Medulla oblongata (tissue), 1 donor: ENCODE measurements at regions not wholly inside any gene's neighbourhood (a gene's known extent, or its start where the extent isn't known, plus 50 kb on each side); places are given as distances from the start of the nearest gene placed in this dataset.
A peak's percentile ranks its signal among the peaks of the same experiment; 100 is the strongest.

Experiments used
- DNase-seq: peaks from one replicate; pipeline ENCODE4 v3.0.0-alpha.2; 2015; ENCODE audit errors: extremely low spot score

DNA sequence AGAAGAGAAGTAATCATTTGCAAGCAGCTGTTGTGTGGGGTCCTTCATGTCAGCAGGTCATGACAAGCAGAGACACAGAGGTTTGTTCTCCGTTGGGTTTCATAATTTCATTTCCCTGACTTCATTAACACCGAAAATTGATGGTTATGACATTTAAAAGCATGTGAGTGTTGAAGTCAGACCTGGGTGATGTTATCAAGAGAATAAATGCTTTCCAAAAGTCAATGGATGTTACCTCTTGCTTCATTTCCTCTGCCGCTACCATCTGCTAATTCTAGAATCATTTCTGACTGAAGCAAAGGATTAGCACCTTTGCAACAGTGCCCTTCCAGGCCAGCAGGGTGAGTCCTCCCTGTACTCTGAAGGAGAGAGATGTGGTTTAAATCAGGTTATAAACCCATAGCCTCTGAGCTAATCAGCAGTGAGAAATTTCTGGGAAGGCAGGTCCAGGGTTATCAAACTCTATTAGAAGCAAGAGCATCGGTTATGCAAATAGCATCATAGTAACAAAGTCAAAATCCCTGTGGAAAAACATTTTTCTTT is 446.2 kb downstream of the PIK3C3 start:
- DNase-seq, result no peak

DNA sequence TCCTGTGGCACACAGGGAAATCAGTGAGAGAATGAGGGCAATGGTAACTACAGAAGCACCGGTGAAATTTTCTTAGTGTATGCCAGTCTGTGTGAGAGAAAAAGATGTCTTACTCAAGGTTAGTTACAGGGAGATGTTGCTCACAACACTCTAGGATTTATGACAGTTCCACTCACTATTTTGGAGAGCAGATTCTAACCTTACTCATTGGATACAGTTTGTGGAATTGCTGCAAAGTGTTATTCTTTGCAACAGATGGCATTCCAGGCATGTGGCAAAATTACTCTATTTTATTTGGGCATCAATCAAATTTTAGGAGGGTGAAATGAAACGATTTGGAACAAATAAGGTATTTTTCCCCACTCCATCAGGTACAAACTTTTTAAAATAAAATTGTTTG is 449.1 kb downstream of the PIK3C3 start:
- no peak for DNase-seq

DNA sequence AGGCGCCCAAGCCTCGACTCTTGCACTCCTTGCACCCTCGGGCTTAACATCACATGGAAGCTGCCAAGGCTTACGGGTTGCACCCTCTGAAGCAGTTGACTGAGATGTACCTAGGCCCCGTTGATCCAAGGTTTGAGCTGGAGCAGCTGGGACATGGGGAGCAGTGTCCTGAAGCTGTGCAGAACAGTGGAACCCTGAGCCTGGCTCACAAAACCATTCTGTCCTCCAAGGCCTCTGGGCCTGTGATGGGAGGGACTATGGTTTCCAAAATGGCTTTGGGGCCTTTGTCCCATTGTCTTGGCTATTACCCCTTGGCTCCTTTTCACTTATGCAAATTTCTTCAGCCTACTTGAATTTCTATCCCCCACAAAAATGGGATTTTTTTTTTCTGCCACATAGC is 454.0 kb downstream of the PIK3C3 start:
- no peak for DNase-seq

DNA sequence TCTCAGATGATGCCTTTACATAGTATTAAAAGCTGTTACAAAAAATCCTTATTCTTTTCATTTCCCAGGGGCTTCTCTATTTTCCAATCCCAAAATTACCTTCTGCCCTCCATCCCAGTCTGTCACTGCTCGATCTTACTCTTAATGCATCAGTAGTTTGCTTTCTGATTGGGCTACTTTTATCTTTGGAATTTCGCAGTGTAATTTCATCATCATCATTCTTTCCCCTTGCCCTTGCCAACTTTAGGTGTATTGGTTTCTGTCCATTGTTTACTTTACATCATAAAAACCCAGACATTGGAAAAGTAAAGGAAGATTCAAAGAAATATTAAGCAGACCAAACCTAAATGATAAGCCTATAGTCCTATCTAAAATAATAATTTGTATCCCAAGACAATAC is 457.2 kb downstream of the PIK3C3 start:
- no peak for DNase-seq

DNA sequence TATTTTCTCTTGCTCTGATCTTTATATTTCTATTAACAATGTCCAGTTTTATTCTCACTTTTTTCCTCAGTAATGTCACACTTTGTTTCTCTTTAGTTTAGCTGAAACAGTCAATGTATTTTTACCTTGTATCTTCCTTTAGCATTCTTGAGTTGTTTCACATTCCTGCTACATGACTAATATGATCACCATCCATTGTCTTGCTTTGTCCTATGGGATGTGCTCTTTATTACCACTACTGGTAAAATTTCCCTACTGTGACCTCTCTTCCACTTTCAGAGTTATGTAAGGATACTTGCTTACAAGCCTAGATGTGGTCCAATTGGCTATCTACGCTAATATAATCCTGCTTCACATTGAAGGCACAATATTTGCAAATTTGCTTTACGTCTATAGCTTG is 457.9 kb downstream of the PIK3C3 start:
- no peak for DNase-seq

DNA sequence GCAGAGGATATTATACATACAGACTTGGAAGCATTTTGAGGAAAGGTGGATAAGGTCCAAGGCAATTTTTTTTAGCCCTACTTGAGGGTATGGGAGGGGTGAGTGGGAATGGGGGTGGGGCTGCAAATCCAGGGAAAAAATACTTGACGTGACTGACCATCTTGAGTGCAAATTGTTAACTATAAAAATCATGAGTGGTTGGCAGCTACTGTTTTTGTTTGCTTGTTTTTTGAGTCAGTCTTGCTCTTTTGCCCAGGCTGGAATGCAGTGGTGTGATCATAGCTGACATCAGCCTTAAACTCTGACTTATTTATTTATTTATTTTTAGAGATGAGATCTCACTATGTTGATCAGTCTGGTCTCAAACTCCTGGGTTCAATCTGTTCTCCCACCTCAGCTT is 458.8 kb downstream of the PIK3C3 start:
- DNase-seq, result no peak

DNA sequence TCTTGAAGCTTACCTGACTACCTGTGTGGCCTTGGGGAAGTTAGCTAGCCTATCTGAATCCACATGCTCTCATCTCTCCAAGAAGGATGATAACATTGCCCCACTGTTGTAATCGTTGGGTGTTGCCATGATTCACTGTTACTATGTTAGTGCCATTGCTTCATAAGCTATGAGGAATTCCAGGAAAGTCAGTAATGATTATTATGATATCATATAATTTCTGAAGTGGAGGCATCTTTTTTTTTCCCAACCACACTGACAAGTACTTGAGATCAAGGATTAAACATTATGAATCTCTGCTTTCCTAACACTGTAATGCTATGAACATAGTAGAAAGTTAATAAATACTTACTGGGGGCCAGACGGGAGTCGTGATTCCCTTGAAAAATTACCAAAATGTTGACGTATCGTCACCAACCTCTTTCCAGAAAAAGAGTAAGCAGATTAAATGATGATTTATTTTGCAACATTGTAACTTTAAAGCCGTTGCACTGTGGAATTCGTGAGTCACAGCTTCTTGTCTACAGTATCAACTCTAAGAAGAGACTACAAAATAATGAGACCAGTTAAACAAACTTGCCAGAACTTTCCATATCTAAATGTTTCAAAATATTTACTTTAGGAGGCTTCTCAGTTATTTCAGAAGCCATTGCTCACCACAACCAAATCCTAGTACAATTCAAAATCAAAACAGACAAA is 459.9 kb downstream of the PIK3C3 start:
- DNase-seq, result no peak

DNA sequence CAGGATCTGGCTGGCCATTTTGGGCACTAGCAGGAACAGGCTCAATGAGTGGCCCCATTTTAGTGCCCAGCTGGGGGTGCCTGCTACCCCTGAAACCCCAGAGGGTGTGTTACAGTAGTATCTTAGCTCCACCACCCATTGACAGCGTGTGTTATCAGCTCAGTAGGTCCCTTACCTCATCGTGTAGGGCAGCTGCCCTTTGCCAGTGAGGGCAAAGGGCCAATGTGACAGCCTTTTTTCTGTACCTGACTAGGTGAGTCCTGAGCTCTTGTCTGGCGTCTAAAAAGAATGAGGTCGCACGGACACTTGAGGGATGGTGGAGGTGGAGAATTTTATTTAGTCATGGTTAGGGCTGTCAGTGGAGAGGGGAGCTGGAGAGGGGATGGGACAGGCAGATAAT is 462.2 kb downstream of the PIK3C3 start:
- DNase-seq, result no peak

DNA sequence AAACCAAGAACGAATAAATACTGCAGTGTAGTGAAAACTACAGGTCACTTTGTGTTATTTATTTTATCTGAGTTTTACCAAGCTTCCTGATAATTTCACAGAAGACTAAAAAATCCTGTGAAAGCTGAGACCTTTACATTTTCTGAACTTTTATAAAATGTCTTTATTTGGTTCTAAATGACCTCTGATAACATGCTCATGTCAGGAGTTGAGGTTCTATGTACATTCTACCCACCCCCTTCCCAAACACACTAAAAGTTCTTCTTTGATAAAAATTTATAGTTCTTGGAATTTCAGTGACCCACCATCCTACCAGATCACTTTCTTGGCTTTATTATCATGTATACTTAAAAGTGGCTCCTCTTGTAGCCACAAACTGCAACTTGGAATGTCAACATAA is 463.1 kb downstream of the PIK3C3 start:
- no peak for DNase-seq

DNA sequence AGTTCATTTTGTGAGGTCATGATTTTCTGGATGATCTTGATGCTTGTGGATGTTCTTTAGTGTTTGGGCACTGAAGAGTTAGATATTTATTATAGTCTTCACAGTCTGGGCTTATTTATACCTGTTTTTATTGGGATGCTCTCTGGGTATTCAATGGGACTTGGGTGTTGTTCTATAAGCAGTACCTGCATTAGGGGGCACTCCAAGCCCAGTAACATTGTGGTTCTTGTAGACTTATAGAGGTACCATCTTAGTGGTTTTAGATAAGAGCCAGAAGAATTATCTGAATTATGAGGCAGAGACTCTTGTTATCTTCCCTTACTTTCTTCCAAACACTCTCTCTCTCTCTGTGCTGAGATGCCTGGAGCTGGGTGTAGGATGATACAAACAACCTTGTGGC is 470.0 kb downstream of the PIK3C3 start:
- no peak for DNase-seq

DNA sequence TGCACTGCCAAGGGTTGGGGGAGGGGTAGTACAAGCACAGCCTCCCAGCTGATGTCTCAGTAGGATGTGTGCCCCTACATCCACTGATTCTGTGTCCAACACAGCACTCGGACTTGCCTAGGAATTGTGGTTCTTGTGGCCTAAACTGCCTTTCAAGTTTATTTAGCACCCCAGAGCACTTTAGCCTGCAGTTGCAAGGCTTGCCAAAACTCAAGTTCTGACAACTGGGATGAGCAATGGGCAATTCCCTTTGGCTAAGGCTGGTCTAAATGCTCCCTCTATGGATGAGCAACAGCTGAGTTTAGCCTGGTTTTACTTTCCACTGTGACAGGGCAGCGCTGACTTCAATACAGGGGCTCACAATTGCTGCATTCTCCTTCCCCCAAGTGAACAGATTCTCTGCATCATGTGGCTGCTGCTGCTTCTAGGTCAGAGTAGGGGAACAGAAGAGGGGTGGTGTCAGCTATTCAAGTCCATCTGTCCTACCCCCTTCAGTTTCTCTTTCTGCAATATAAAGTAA is 471.5 kb downstream of the PIK3C3 start:
- peak; percentile 61 for DNase-seq

DNA sequence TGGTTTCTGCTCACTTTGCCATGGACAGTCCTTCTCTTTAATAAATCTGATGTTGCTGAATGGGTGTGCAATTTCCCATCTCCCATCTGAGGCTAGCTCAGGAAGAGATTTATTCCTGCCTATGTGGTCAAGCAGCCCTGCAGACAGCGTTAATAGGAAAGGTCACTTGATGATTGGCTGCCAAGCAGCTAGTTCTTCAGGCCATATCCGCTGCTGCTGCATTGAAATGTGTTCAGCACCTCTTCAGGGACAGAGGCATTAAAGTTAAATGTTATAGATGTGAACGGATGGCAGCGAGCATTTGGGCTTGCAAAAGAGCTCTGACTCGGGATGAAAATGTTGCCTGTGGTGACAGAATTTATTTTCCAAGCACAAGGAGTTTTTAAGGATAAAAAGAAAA is 474.2 kb downstream of the PIK3C3 start:
- no peak for DNase-seq

DNA sequence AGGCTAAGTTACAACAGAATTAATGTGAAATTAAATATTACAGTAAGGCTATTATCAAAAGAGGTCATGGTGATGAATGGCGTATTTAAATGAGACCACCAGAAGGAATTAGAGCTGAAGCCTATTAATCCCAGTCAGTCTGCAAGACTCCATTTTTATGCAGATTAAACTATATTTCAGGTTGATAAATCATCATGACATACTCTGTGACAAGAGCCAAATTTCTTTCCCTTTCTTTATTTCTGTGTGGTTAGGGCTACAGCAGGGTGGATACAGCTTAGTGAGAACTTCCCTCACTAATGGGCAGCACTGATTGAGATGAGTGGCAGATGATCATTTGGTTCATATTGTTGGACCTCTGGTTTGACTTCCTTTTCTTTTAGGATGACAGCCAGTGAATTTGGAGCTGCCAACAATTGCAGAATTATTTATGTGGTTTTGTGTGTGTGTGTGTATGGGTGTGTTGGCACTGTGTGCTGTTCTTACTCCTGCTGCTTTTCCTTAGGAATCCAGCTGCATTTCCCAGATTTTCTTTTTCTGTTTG is 481.3 kb downstream of the PIK3C3 start:
- no peak for DNase-seq

DNA sequence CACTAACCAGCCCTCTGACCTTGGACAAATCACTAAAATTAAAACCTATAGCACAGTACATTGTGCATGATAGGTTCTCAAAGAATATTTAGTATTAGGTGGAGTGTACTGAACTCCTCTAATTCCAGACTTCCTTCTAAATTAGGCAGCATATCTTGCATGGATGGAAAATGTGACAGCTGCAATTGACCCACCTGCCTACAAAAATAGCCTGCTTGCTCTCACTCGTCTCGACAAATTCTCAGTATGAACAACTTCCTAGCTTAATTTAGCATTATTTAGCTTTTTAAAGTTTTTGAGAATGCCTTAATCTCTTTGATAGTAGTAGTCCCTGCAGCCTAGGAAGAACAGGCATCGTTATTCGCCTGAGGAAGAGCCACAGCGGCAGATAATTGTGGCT is 482.0 kb downstream of the PIK3C3 start:
- DNase-seq, result no peak

DNA sequence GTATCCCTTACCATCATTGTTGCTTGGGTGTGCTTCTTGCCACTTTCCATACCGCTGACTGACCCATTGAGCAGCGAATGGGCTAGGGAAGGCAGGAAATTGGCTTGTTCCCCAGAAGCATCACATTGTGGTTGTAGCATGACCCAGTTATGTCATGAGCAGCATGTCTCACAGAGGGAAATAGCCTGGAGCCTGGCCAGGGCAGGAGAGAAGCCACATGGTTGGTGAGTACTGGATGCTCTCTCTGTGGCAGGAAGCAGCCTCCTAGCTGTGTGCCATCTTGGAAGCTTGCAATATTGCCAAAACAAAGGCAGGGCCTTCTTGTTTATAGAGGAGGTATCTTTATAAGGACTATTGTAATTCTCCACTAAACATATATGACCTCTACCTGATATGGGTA is 482.6 kb downstream of the PIK3C3 start:
- DNase-seq, result no peak

DNA sequence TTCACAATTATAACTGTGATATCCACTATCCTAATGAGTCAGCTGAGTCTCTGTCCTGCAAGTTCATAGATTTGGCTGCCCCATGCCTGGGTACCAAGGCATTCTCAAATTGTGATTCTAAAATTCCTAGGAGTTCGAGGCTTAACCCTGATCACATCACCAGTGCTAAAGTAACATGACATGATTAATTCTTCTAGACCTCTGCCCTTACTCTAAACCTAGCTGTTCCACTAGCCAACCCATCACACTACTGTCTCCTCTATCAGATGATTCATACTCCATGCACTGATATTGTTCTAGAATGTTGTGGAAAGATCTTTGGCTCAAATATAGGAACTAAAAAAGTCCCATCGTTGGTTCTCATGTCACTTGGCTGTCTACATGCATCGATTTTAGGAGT is 487.6 kb downstream of the PIK3C3 start:
- no peak for DNase-seq

DNA sequence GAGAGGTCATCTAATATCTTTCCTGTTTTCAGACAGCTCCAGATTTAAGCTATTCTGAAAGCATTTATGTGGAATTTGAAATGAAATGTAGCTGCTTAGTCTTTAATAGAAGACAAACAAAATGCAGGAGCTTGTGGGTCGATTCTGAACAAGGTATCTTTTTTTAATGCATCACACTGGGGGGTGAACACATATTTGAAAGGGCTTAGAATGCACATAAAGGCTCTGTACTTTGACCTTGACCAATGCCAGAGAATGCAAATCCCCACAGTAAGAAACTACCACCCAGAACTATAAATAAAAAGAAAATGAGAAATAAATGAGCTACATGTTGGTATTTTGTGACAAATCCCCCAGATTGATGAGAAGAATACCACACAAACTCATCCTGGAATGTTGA is 489.3 kb downstream of the PIK3C3 start:
- no peak for DNase-seq

DNA sequence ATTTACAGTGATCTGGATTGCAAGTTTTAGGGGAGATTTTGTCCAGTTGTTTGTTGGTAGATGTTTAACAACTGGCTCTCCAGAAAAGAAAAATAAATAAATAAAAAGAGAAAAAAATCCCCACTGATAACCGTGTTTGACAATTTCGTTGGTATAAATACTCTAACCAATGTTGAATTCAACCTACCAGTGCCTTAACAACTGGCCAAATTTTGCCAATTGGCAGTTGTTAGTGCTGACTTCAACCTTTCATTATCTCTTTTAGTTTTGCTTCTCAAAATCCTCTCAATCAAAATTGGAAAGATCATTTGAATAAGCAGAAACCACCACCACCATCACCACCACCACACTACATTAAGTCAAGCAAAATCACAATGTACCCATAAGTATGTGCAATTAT is 490.3 kb downstream of the PIK3C3 start:
- DNase-seq, result no peak

DNA sequence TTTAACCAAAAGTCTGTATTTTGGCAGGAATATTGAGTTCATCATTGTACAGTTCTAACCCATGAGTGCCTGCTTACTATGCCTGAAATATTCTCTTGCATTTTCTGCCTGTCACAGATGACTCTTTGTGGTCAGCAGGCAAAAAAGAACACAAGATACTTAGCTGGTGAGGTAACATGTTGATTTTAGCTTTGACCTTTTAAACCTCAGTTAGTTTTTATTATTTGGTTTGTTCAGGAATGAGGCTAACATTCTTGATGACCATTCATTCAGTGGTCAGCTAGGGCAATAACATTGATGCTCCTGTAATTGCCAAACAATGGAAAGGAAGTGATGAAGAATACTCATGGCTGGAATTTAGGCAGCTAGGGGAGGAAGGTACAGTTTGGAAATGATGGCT is 491.2 kb downstream of the PIK3C3 start:
- DNase-seq, result no peak

DNA sequence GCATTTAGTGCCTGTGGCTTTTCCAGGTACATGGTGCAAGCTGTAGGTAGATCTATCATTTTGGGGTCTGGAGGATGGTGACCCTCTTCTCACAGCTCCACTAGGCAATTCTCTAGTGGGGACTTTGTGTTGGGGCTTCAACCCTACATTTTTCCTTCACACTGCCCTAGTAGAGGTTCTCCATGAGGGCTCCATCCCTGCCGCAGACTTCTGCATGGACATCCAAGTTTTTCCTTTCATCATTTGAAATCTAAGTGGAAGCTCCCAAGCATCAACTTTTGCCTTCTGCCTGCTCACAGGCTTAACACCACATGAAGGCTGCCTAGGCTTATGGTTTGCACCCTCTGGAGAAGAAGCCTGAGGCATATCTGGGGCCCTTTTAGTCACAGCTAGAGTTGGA is 492.7 kb downstream of the PIK3C3 start:
- DNase-seq, result no peak

DNA sequence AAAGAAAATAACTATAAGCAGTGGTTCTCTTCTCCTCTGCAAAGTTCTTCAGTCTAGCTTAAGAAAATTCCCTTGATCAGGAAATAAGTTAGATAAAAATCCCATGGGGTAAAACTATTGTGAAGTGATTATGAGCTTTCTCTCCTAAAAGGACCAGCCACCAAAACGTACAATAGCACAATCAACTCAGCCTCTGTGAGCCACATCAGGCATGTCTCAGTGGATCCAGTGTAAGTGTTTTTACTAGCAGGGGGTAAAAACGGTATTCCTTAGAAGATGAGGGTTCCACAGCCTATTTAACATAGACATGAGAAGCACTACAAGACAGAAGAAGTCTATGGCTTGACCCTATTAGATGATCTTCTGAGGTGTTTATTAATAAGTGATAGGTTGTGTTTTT is 503.2 kb downstream of the PIK3C3 start:
- no peak for DNase-seq

DNA sequence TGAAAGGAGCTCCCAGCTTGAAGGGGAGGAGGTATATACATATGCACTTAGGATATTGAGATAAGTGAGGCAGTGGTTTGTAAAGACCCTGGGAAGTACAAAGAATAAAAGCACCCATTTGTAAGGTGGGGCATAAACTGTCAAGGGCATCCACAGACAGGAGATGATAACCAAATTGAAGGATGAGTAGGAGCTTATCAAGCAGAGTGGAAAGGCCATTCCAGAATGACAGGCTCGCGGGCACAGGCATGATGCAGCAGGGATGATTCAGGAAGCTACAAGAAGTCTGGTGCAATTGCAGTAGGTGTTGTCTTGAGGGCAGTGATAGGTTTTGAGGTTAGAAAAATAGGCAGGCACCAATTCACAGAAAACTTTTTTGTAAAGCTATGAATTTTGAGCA is 504.8 kb downstream of the PIK3C3 start:
- no peak for DNase-seq

DNA sequence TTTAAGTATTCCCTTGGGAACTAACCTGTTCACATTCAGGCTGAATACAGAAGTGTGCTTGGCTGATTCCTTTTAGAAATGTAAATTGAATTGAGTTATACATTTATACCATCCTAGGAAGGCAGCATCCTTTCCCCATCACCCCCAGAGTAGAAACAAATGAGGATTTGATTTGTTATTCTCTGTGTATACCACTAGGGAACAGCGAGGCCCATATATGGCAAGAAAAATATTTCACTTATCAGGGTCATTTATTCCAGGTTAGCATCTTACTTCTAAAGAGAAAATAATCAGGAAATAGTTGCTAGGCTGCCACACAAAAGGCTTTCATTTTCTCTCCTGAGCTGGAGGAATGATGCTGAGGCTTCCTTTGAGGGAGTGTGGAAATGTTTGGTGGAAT is 516.9 kb downstream of the PIK3C3 start:
- DNase-seq, result no peak

DNA sequence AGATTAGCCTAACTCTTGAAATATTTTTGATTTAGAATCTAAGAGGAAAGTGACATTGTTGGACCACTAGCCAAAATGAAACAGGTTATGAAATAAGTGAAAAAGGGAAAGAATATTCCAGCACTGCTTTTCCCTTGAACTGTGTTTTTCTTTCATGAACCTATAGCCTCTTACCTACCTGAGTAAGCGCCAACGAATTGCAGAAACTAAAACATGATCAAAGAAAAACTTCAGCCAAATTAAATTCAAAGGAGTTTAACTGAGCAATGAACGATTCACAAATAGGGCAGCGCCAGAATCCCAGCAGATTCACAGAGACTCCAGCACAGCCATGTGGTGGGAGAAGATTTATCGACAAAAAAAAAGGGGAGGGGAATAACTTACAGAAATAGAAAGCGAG is 518.6 kb downstream of the PIK3C3 start:
- DNase-seq, result no peak
